Upper lobe of left lung (tissue), 4 donors: ENCODE measurements at regions not wholly inside any gene's neighbourhood (a gene's known extent, or its start where the extent isn't known, plus 50 kb on each side); places are given as distances from the start of the nearest gene placed in this dataset.

Source experiments
- EP300 ChIP-seq, 4 donors: sonication (generic); formaldehyde crosslinking; IDR thresholded peaks; one replicate each; pipeline ENCODE4 v1.5.1; 2017; ENCODE audit warnings: antibody characterized with exemption in 4 of 4, control low read depth in 2 of 4
- POLR2A ChIP-seq, 4 donors: fragments of 450-650 bp; IDR thresholded peaks; one replicate each; pipeline ENCODE4 v1.5.1; 2016 to 2017; ENCODE audit warnings: antibody characterized with exemption in 4 of 4, mild to moderate bottlenecking in 2 of 4
- POLR2AphosphoS5 ChIP-seq, 2 donors: sonication (generic); formaldehyde crosslinking; IDR thresholded peaks; one replicate each; pipeline ENCODE4 v1.5.1; 2017; ENCODE audit warnings: antibody characterized with exemption in 2 of 2
- TF ChIP-seq, protein P1 (sequence below), 6 experiments: fragments of 450-650 bp in 4 of 6; fragments of 200-600 bp in 2 of 6; sonication (generic) in 2 of 6; IDR thresholded peaks; one replicate each; pipeline ENCODE4 v1.5.1; 2016 to 2019; ENCODE audit warnings: antibody characterized with exemption in 6 of 6

GRCh38 chr16:88195269-88195705 lies 187.5 kb upstream of the ZNF469 start:
- TF ChIP-seq, protein P1, sequence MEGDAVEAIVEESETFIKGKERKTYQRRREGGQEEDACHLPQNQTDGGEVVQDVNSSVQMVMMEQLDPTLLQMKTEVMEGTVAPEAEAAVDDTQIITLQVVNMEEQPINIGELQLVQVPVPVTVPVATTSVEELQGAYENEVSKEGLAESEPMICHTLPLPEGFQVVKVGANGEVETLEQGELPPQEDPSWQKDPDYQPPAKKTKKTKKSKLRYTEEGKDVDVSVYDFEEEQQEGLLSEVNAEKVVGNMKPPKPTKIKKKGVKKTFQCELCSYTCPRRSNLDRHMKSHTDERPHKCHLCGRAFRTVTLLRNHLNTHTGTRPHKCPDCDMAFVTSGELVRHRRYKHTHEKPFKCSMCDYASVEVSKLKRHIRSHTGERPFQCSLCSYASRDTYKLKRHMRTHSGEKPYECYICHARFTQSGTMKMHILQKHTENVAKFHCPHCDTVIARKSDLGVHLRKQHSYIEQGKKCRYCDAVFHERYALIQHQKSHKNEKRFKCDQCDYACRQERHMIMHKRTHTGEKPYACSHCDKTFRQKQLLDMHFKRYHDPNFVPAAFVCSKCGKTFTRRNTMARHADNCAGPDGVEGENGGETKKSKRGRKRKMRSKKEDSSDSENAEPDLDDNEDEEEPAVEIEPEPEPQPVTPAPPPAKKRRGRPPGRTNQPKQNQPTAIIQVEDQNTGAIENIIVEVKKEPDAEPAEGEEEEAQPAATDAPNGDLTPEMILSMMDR (IDR thresholded peaks at IDR 0.05), result no peak
- TF ChIP-seq POLR2A (IDR thresholded peaks at IDR 0.05) (no peak), POLR2AphosphoS5 (IDR thresholded peaks at IDR 0.05) (no peak), EP300 (IDR thresholded peaks at IDR 0.05) (no peak)
